ENCODE measurements at regions not wholly inside any gene's neighbourhood (a gene's known extent, or its start where the extent isn't known, plus 50 kb on each side); places are given as distances from the start of the nearest gene placed in this dataset.

DNA sequence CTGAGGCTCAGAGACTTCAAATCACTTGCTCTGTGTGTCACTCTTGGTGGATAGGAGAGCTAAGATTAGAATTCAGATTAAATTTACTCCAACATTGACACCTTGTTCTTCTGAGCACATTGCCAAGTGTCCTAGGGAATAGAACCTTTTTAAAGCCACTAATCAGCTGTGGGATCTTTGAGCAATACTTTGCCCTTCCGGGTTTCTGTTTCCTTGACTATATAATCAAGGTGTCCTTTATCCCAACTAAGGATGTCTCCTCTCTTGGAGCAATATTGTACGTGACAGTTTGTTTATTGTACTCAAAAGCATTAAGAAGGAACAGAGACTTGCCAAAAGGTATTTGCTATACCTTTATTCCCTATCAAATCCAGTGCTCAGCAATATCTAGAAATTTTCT, 170.9 kb upstream of the CADPS start:
- DNase-seq (ENCODE audit: low spot score), result no peak

DNA sequence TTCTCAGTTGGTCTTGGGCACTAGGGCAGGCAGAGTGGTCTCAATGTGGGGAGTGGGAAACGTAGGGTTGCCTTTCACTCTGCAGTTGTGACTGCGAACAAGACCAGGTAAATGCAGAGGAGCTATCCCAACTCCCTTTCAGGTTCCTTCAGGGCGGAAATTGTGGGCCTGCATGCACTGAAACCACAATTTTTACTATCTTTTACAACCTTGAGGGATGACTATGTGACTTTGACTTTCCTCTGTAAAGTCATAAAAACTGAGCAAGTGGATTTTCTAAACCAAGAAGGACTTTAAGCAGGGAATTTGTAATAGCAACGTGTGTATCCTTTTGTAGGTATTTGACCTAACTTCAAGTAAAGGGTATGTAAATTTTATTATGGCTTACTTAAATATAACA, 171.4 kb upstream of the CADPS start:
- DNase-seq (ENCODE audit: low spot score), result no peak

GRCh38 chr3:63047068-63047467, 171.9 kb upstream of the CADPS start:
- DNase-seq (ENCODE audit: low spot score), result no peak

- no peak for DNase-seq (ENCODE audit: low spot score)
Measured at GRCh38 chr3:63048367-63049326, 173.4 kb upstream of the CADPS start.

DNA sequence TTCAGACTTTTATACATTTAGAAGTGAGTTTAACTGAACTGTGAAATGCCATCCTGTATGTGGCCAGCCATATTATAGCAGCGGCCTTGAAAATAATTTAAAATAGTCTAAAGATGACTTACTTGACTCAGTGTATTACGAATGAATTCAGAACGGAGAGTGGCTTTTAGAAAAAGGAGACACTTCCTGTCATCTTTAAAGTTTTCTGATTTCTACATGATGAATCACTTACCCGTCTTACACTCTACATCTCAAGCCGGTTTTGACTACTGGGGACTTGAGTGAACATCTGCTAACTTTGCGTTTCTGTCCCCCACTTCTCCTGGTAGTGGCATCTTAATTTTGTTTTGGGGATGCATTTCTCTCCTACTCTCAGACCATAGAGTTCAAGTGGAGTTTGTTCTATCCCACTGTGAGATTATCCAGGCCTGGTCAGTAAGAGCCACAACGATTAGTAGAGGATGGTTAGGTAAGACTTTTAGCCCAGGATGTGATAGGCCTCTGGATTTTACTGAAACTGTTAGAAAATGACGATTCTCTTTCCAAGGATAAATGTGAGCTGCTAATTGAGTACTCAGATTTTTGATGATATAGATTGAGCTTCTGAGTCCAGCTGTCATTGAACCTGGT, 175.4 kb upstream of the CADPS start:
- DNase-seq (ENCODE audit: low spot score), result no peak

DNA sequence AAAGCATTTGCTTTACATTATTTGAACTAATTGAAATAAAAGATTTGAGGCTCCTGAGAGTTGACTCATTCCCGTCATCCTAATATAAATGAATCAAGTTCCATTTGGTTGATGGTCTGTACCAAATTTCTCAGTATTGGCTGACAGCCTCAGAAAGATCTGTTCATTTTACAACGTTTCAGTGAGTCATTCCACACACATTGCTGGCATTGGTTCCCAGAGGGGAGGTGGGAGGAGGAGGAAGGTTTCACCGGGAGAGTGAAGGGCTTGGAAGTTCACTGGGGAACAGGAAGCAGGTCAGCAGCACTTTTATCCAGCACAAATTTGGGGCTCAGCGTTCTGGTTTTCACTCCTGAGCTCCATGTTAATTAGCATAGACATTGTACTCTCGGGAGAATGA, 176.7 kb upstream of the CADPS start:
- no peak for DNase-seq (ENCODE audit: low spot score)

DNA sequence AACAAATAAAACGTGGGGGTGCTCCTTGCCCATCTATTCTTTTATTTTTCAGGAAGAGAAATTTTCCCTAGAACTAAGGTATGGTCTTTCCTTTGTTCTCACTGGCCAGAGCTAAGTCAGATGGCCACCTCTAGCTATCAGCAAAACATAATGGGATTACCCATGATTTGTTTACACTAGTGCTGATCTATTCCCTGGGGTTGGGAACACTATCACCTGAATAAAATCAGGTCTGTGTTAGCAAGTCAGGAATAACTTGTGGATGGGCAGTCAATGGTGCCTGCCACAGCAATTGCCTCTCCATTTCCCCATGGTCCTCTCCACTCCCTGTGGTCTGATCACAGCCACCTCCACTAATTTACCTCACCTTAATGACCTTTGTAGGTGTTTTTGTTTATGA, 181.7 kb upstream of the CADPS start:
- no peak for DNase-seq (ENCODE audit: low spot score)

- no peak for DNase-seq (ENCODE audit: low spot score)
Measured at GRCh38 chr3:63060412-63060811, 185.2 kb upstream of the CADPS start.

DNA sequence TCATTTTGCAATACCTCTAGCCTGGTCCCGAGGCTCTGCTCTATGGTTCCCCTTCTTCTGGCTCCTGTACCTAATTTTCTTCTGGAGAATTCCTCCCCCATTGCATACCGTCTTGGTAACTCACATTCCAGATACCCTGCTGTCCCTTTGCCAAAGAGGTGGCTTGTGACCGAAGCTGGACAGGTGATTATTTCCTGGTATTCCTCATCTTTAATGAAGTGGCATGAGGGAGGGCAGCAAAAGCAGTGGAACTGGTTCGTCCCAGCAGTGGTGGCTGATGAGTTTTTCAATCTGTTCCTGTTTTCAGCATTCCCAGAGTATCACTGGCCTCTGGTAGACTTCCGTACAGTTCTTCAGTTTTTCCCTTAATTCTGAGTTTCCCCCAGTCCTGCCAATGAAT, 186.2 kb upstream of the CADPS start:
- no peak for DNase-seq (ENCODE audit: low spot score)

DNA sequence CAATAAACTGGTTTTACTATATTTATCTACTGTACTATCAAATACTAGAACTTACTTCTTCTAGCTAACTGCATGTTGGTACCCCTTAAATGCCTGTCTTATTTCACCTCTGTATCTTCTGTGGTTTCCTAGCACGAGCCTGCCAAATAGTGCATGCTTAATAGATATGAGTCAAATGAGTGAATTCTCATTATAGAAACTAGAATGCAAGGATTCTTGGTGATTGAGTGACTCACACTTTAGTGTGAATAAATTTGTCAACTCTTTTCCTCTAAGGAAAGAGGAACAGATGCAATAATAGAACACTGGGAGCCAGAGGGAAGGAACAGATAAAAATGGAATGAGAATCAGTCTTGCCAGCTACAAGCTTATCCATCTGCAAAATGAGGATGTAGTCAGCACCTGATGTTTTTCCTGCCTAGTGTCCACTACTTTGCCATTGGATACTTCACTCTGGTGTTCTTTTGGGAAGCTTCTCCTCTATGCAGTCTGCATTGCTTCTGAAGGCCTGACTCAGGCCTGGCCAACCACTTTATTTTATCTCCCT, 189.1 kb upstream of the CADPS start:
- DNase-seq (ENCODE audit: low spot score), result no peak

- peak; percentile 51 for DNase-seq (ENCODE audit: low spot score)
Measured at GRCh38 chr3:63067999-63068645, 192.9 kb upstream of the CADPS start.

DNA sequence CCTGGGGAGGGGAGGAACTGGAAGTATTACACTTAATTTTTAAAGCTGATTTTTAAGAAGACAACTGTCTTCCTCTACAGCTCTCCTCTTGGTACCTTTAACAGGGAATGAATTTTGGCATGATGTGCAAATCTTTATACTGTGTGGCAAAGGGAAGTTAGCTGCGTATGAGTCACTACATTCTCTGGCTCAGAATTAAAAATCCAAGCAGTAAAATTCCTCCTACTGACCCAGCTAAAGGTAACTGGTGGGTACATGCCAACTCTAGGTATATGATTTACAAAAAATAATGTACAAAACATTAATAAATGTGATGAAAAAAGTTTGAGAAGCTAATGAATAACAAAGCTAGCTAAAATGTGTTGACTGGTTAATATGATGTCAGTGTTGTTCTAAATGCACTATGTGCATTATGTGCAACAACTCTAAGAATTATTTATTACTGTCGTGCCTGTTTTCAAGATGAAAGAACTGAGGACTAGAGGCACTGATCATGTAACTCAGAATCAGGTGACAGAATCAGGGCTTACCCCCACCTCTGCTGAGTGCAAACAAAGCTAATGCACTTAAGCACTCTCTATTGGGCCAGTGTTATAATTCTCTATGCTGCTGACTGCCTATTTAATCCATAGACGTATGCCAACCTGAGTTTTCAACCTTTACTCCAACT, 194.7 kb upstream of the CADPS start:
- no peak for DNase-seq (ENCODE audit: low spot score)

DNA sequence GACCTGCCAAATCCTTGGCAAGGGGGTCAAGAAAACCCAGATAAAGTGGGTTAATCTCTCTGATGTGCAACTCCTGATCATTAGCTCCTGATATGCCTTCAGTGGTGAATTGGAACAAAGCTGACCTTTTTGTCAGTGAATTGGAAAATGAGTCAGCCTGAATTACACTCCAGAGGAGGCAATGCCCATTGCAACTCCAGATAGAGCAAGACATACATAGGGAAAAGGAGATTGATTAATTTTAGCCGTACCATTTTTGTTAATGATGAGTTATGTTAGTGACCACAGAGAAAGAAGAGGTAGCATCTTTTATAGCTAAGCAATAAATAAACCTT, 195.2 kb upstream of the CADPS start:
- no peak for DNase-seq (ENCODE audit: low spot score)

DNA sequence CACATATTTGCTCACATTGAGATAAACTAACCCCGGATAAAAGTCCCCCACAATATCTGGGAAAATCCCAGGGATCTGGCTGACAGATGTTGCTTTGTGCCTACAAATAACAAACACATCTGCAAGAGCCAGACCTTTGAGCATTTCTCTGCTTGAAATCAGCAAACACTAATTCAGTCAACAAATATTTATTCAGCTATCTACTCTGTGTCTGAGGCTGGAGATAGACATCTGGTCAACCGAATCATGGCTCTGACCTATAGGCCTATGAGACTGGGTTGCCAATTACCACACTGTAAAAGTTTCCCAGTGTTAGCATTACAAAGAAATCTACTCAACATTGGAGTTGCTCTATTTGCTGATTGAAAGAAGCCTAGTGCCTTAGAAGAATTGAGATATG, 201.1 kb upstream of the CADPS start:
- DNase-seq (ENCODE audit: low spot score), result no peak

GRCh38 chr3:63086190-63086589, 191.9 kb upstream of the SYNPR start:
- no peak for DNase-seq (ENCODE audit: low spot score)

DNA sequence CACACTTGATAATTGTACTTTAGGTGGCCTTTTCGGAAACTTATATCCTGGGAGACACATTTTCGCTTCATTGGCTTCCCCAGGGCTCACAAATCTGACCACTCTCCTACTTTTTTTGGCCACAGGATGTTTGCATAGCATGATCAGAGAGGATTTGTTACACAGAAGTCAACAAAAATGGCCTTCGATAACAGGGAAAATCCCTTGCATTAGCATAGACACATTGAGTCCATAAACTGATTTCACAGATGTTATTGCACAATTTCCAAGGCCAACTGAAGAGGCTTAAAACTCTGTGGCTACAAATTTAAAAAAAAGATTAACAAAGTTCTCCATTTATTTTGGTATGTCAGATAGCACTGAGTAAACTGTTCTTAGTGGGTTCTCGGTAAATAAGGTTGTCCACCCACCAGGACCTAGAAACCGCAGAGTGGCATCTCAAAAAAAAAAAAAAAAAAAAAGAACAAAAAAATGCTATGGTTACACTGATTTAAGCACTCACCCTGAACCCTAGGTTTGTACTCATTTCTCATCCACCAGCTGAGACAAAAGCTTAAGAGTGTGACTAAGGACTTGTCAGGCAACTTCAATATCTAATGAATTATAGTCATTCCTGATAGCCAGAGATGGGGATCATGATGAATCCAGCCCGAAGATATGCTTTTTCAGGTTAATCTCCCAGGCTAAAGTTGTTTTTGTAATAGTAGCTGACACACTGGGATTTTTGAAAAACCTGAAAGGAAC, 188.9 kb upstream of the SYNPR start:
- no peak for DNase-seq (ENCODE audit: low spot score)

GRCh38 chr3:63089751-63090132, 188.4 kb upstream of the SYNPR start:
- no peak for DNase-seq (ENCODE audit: low spot score)

DNA sequence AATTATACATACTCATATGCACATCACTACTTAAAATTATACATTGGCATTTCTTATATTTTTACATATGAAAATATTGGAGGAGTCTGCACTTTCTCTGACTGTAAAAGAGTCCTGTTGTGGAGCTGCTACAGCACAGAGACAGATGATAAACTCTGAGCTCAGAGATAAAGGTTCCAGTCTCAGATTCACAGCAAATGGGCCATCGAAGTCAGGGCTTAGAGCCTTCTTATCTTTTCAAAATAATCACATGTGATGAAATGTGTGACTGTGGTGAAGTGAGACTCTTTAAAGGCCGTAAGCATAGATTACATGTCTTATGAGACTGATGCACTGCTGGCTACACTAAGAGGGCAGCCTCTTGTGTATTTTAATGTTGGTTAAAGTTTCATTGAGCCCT, 187.5 kb upstream of the SYNPR start:
- no peak for DNase-seq (ENCODE audit: low spot score)

DNA sequence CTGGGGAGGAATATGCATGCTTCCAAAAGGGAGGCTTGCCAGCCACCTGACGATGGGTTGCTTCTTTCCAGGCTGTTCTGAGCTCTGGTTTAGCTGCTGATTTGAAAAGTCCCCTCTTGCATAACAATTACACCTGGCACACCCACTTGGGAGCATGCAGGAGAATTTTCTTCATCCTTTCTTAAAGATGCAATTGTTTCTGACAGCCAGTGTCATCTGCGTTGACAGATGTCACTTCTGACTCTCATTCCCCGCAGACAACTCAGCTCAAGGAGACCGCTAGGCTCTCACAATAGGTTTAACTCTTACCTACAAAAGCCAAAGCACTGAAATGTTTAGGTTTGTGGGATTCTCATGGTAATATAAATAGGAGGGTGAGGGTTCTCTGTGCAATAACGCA, 185.6 kb upstream of the SYNPR start:
- no peak for DNase-seq (ENCODE audit: low spot score)

- DNase-seq (ENCODE audit: low spot score), result no peak
Measured at GRCh38 chr3:63094642-63095408, 183.3 kb upstream of the SYNPR start.

Data from HT-29 (cell line).